Muscle layer of duodenum (tissue), 2 donors: ENCODE measurements at regions not wholly inside any gene's neighbourhood (a gene's known extent, or its start where the extent isn't known, plus 50 kb on each side); places are given as distances from the start of the nearest gene placed in this dataset.
"Not testable (repeated sequence)": the region's sequence is repeated elsewhere in the genome, so short reads cannot be mapped to it uniquely, and the experiment has no call there.

Source experiments
- H3K27ac ChIP-seq: one replicate; pipeline ENCODE4 v1.7.0; 2013; ENCODE audit warnings: mild to moderate bottlenecking, low read length
- H3K27me3 ChIP-seq: one replicate; pipeline ENCODE4 v1.7.0; 2013; ENCODE audit warnings: low read depth, mild to moderate bottlenecking, control low read depth, low read length
- H3K36me3 ChIP-seq, 2 donors: one replicate each; pipeline ENCODE4 v1.7.0; 2013; ENCODE audit warnings: low read length in 2 of 2, control low read depth in 1 of 2, mild to moderate bottlenecking in 1 of 2; ENCODE audit not compliant: insufficient read depth in 2 of 2, control insufficient read depth in 1 of 2
- H3K4me1 ChIP-seq, 2 donors: one replicate each; pipeline ENCODE4 v1.7.0; 2013; ENCODE audit warnings: low read length in 2 of 2, mild to moderate bottlenecking in 2 of 2, control low read depth in 1 of 2, moderate library complexity in 1 of 2; ENCODE audit not compliant: insufficient read depth in 2 of 2, control insufficient read depth in 1 of 2
- H3K4me3 ChIP-seq, 2 donors: one replicate each; pipeline ENCODE4 v1.7.0; 2013; ENCODE audit warnings: low read length in 2 of 2, low read depth in 1 of 2, mild to moderate bottlenecking in 1 of 2
- H3K9me3 ChIP-seq, 2 donors: one replicate each; pipeline ENCODE4 v1.7.0; 2013; ENCODE audit warnings: low read length in 2 of 2, control low read depth in 1 of 2, mild to moderate bottlenecking in 1 of 2; ENCODE audit not compliant: control insufficient read depth in 1 of 2
- donor health status: healthy.

DNA sequence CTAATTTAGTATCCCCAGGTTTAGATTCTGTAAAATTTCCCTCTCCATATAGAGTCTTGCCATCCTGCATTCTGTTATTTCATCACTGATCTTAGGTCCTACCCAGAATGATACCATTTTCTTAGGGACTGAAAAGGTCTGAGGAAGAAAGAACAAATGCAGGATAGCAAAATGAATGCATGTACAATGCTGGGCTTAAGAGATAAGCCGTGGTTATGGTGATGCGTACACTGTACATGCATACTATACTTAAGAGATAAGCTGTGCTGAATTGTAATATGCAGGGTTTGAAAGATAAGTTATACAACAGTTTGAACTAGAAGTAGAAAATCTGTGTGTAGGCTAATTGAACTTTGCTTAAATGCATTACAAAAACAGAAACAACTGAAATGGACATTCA lies 416.2 kb downstream of the C12orf50 start:
- no peak overlapping the region for H3K27ac ChIP-seq
- no peaks in the 10 kb centered on the region for H3K27me3 ChIP-seq
- H3K9me3 ChIP-seq = no peaks in the 10 kb centered on the region
- H3K4me3 ChIP-seq = no peak overlapping the region
- no peaks in the 10 kb centered on the region for H3K4me1 ChIP-seq
- no peaks in the 10 kb centered on the region for H3K36me3 ChIP-seq

DNA sequence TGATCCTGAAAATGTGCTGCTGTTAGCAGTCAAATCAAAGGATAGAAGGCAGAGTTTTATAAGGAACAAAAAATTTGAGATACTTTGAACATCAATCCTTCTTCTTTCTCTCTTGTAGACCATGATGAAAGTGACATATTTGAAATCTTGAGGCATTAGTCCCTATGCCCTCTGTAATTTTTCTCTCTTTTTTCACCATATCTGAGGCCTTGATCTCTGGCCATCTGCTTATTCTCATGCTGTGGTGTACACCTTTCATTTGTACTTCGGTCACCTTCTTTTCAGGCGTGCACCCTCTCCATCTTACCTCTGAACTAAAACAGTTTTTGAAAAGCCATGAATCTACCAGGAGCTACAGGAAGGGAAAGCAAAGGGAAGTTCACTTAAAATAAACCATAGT lies 420.9 kb downstream of the C12orf50 start:
- H3K27ac ChIP-seq = no peak overlapping the region
- no peak overlapping the region for H3K4me3 ChIP-seq

DNA sequence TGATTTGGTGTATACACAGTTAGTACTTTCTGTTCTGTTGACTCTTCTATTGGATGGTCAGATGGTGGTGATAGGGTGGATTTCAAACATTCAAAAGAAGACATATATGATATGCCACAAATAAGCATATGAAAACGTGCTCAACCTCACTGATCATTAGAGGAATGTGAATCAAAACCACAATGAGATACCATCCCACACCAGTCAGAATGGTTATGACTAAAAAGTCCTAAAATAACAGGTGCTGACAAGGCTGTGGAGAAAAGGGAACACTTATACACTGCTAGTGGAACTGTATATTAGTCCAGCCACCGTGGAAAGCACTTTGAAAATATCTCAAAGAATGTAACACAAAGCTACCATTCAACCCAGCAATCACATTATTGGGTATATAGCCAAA lies 425.5 kb downstream of the C12orf50 start:
- Histone ChIP-seq H3K9me3 (no peaks in the 10 kb centered on the region), H3K27me3 (no peaks in the 10 kb centered on the region), H3K4me1 (no peaks in the 10 kb centered on the region), H3K4me3 (no peak overlapping the region), H3K27ac (no peak overlapping the region), H3K36me3 (no peaks in the 10 kb centered on the region)

More for the DNA sequence above, 420.9 kb downstream of the C12orf50 start:
- H3K36me3 ChIP-seq = no peaks in the 10 kb centered on the region
- no peaks in the 10 kb centered on the region for H3K9me3 ChIP-seq
- H3K27me3 ChIP-seq = no peaks in the 10 kb centered on the region
- H3K4me1 ChIP-seq = no peaks in the 10 kb centered on the region

DNA sequence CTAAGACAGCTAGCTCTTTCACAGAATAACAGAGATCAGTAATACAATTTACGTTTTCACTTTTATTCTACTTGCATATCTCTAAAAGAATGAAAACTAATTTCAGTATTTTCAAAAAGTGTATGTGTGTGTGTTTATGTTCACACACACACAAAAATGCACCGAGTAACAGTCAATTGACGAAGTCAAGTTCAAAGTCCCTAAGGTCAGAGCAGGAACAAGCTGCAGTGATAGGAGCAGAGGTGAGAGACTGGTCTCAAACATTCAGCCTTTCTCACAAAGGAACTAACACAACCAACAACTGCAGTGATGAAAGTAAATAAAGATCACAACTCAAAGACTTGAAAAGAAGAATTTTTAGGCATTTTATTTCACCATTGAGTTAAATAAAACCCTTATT lies 429.7 kb downstream of the C12orf50 start:
- Histone ChIP-seq H3K4me1 (no peaks in the 10 kb centered on the region), H3K9me3 (no peaks in the 10 kb centered on the region), H3K36me3 (no peaks in the 10 kb centered on the region), H3K27me3 (no peaks in the 10 kb centered on the region), H3K27ac (no peak overlapping the region), H3K4me3 (no peak overlapping the region)

DNA sequence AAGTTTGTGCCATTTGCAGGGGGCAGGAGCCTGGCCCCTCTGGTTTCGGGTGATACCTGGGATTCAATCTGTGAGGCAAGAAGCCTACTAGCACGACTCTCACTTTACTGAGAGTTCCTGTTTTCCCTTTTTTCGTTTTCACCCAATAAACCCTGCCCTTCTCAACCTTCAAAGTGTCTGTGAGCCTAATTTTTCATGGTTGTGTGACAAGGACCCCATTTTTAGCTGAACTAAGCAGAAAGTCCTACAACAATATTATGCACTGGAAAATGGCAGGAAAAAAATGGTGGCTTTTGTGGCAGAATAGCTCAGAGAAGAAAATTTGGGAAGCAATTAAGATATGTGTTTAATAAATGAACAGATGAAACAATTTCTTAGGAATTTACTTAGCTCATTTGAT lies 432.1 kb downstream of the C12orf50 start:
- no peak overlapping the region for H3K27ac ChIP-seq
- H3K9me3 ChIP-seq = no peaks in the 10 kb centered on the region
- H3K36me3 ChIP-seq = no peaks in the 10 kb centered on the region
- H3K27me3 ChIP-seq = no peaks in the 10 kb centered on the region
- H3K4me3 ChIP-seq = no peak overlapping the region
- H3K4me1 ChIP-seq = no peaks in the 10 kb centered on the region

DNA sequence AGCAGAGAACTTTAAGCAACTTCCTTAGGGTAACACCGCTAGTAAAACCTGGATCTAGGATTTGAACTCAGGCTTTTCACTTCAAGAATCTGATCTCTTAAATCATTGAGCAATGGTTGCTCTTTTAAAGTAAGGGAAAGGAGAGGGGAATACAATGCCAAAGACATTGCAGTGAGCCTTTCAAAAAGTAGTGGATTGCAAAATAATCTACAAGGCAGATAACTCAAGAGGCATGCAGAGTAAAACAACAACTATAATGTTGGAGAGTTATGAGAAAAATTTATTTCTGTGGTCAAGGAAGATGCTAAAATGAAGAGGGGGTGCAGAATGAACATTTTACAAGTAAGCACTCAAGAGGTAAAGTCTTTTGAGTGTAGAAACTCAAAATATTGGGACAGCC lies 432.6 kb downstream of the C12orf50 start:
- H3K9me3 ChIP-seq = no peaks in the 10 kb centered on the region
- H3K27ac ChIP-seq = no peak overlapping the region

DNA sequence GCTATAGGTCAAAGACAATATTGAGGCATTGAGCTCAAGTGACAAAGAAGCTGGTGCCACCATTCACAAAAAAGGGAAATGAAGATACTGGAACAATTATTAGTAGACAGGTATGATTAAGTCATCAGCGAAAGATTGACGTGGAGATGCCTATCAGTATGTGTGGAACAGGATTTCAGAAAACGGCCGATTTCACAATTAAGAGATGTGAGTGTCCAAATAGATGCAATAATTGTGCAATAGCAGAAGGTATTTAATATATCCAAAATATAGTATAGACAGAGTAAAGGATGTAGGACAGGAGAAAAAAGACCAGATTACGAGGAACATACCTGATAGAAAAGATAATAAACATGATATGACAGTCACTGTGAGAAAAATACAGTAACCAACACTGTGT lies 433.1 kb downstream of the C12orf50 start:
- no peak overlapping the region for H3K27ac ChIP-seq
- no peaks in the 10 kb centered on the region for H3K4me1 ChIP-seq
- H3K4me3 ChIP-seq = no peak overlapping the region
- H3K27me3 ChIP-seq = no peaks in the 10 kb centered on the region
- no peaks in the 10 kb centered on the region for H3K36me3 ChIP-seq
- H3K9me3 ChIP-seq = no peaks in the 10 kb centered on the region

More for the DNA sequence above, 432.6 kb downstream of the C12orf50 start:
- no peaks in the 10 kb centered on the region for H3K27me3 ChIP-seq
- H3K4me3 ChIP-seq = no peak overlapping the region
- no peaks in the 10 kb centered on the region for H3K36me3 ChIP-seq
- no peaks in the 10 kb centered on the region for H3K4me1 ChIP-seq

DNA sequence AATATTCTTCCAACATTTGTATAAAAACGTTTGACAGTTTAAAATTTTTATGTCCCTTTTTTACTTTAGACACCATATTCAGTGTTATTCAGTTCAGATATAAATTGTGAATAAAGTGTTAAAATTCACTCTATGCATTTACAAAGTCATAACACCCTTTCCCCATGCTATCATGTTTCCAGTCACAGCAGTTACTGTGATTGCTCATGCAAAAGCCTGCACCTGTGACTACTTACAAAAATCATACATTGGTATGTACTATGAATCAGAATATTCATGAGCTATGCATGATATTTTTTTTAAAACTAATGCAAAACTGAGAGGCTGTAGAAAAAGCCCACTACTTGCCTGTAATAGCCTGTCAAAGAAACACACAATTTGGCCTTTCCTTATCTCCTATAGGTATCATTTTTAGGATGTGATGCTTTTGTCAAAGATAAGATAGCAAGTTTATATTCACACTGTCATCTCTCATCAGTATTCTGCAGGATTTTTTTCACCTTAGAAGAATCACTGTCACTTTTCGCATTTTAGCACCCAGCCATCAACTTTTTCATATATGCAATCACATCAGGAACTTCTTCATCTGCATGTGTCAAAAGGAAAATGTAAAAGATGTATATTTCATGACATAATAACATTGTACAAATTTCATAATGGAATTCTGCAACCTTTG lies 443.2 kb downstream of the C12orf50 start:
- no peak overlapping the region for H3K27ac ChIP-seq
- peaks cover 0 to 2% of the 10 kb centered on the region in 2 donors for H3K9me3 ChIP-seq
- no peaks in the 10 kb centered on the region for H3K36me3 ChIP-seq
- H3K4me1 ChIP-seq = no peaks in the 10 kb centered on the region
- no peak overlapping the region for H3K4me3 ChIP-seq
- no peaks in the 10 kb centered on the region for H3K27me3 ChIP-seq

DNA sequence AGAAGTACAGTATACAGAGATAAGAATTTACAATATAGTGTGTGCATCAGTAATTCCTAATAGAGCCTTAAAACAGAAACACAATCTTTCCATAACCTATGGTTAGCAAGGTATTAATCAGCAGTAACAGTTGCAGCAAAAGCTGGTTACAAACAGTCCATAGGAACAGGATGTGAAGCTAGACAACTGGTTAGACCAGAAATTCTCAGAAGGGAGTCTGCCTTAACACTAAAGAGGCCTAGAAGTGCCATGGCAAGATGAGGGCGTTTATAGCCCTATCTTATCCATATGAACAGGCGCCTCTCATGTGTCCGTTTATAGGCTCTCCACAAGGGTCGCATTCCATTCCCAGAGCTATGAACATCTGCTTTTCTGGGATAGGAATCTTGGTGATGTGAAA lies 450.1 kb downstream of the C12orf50 start:
- not testable (repeated sequence) for H3K4me1 ChIP-seq, H3K36me3 ChIP-seq, H3K9me3 ChIP-seq, H3K27ac ChIP-seq, H3K27me3 ChIP-seq, H3K4me3 ChIP-seq

DNA sequence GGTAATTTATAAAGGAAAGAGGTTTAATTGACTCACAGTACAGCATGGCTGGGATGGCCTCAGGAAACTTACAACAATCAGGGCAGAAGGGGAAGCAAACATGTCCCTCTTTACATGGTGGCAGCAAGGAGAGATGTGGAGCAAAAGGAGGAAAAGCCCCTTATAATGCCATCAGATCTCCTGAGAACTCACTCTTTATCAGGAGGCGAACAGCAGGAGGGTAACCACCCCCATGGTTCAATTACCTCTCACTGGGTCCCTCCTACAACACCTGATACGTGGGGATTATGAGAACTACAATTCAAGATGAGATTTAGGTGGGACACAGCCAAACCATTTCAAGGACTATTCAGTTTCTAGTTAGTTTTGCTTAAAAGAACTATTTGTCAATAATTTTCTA lies 453.3 kb downstream of the C12orf50 start:
- Histone ChIP-seq H3K9me3 (no peaks in the 10 kb centered on the region), H3K4me3 (no peak overlapping the region), H3K36me3 (no peaks in the 10 kb centered on the region)

DNA sequence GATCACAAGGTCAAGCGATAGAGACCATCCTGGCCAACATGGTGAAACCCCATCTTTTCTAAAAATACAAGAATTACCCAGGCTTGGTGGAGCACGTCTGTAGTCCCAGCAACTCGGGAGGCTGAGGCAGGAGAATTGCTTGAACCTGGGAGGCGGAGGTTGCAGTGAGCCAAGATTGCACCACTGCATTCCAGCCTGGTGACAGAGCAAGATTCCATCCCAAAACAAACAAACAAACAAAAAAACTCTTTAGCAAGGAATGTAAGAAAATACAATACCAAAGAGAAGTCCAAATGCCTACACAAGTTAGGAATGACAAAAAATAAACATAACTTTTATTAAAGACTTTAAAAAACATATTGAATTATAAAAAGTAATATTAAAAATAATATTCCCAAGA lies 462.3 kb downstream of the C12orf50 start:
- not testable (repeated sequence) for H3K27ac ChIP-seq, H3K4me3 ChIP-seq, H3K27me3 ChIP-seq, H3K9me3 ChIP-seq, H3K4me1 ChIP-seq, H3K36me3 ChIP-seq

More for the DNA sequence above, 453.3 kb downstream of the C12orf50 start:
- H3K27ac ChIP-seq = no peak overlapping the region
- no peaks in the 10 kb centered on the region for H3K4me1 ChIP-seq
- no peaks in the 10 kb centered on the region for H3K27me3 ChIP-seq

DNA sequence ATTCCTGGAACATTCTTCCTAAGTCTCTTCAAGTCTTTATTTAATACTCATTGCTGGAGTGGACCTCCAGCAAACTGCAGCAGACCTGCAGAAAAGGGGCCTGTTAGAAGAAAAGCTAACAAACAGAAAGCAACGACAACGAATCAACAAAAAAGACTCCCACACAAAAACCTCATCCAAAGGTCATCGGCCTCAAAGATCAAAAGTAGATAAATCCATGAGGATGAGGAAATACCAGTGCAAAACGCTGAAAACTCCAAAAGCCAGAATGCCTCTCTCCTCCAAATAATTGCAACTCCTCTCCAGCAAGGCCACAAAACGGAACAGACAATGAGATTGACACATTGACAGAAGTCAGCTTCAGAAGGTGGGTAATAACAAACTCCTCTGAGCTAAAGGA lies 472.2 kb downstream of the C12orf50 start:
- Histone ChIP-seq H3K27ac (no peak overlapping the region), H3K36me3 (no peaks in the 10 kb centered on the region), H3K27me3 (no peaks in the 10 kb centered on the region)

More for the DNA sequence above, 472.2 kb downstream of the C12orf50 start:
- Histone ChIP-seq H3K4me1 (no peaks in the 10 kb centered on the region), H3K9me3 (no peaks in the 10 kb centered on the region), H3K4me3 (no peak overlapping the region)
